Pancreas (tissue), 10 donors: ENCODE measurements at regions not wholly inside any gene's neighbourhood (a gene's known extent, or its start where the extent isn't known, plus 50 kb on each side); places are given as distances from the start of the nearest gene placed in this dataset.

Experiments used
- ATAC-seq, 4 donors: fragments of 200-7000 bp; cut with Tn5 transposase; one replicate each; pipeline versions ENCODE4 v1.8.0 to v1.9.1; 2020; ENCODE audit warnings: mild to moderate bottlenecking in 4 of 4, moderate library complexity in 4 of 4
- DNase-seq, 6 donors: peaks; one replicate each; pipeline ENCODE4 v3.0.0-alpha.2; 2020
- FAIRE-seq: peaks from 2 replicates; lab custom pipeline; 2012; peaks lifted over from hg19 to GRCh38; lab: Jason Lieb, UNC
- H3K27ac ChIP-seq, 4 donors: fragments of 200-600 bp; sonication (generic); 1 replicate in 3 of 4; 2 replicates in 1 of 4; pipeline versions ENCODE4 v1.5.0 to v1.8.0; 2020
- H3K27me3 ChIP-seq, 4 donors: fragments of 200-600 bp; one replicate each; pipeline ENCODE4 v1.8.0; 2021
- H3K36me3 ChIP-seq, 3 donors: fragments of 200-600 bp; sonication (generic) in 1 of 3; one replicate each; pipeline versions ENCODE4 v1.5.0 to v1.8.0; 2020 to 2021
- H3K4me1 ChIP-seq, 3 donors: fragments of 200-600 bp; one replicate each; pipeline ENCODE4 v1.8.0; 2021
- H3K4me3 ChIP-seq, 4 donors: fragments of 200-600 bp; sonication (generic) in 2 of 4; one replicate each; pipeline versions ENCODE4 v1.5.0 to v1.8.0; 2020 to 2021
- H3K9me3 ChIP-seq, 4 donors: fragments of 200-600 bp; one replicate each; pipeline ENCODE4 v1.8.0; 2021
- CTCF ChIP-seq, 4 donors: fragments of 200-600 bp; sonication (generic) in 3 of 4; IDR thresholded peaks; one replicate each; pipeline versions ENCODE4 v1.5.0 to v1.8.0; 2021; ENCODE audit warnings: antibody characterized with exemption in 4 of 4
- WGBS, 2 donors: extraction: QIAGEN DNeasy Blood & Tissue Kit; methylation state at CpG; one replicate each; pipeline ENCODE4 v1.1.7; 2013; 5-methylcytosine and 5-hydroxymethylcytosine counted together
- intact Hi-C, 3 donors: fragments of 100-400 bp; cut with DNase I; formaldehyde crosslinking; loops; one replicate each; pipeline versions ENCODE4 v1.11.1 to v1.14.2; 2022
- donor health status: healthy with polysubstance abuse.
- donor health status: DM: no; HTN: no; CAD: no; lungs with moderate emphysema.
- donor health status: DM: no; HTN: no; CAD: no.
- donor health status: control.
- donor health status: control.
- donor health status: Bipolar disorder and iron deficiency.
- donor health status: DM: yes; HTN: yes; CAD: no.
- donor health status: DM: no; HTN: no; CAD: no.
- donor health status: DM: no; HTN: no; CAD: no.
- donor health status: DM: yes; HTN: yes; CAD: no.

DNA sequence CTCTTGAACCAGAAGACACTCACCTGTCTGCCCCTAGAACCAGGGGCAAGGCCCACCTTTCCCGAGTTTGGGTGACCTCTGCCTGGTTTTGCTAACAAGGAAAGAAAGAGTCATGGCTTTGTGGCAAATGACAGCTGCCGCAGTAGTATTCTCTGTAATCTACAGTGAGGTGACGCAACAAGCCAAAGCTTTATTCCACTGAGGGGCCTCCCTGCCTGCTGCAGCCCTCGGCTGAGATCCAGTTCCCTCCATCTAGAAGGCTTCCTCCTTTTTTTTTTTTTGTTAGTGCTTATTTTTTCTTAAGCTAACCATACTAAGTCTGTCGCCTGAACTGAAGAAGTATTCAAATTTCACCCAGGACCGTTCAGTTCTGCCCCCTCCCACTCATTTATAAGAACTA is 142.3 kb upstream of the TMCC3 start:
- ATAC-seq (peak in 2 of 4 donors; percentile 44 to 59), FAIRE-seq (no peak), DNase-seq (no peak)
- TF ChIP-seq CTCF (IDR thresholded peaks at IDR 0.05), result no peak
- Histone ChIP-seq H3K4me1 (no peaks in the 10 kb centered on the region), H3K36me3 (no peaks in the 10 kb centered on the region), H3K27me3 (no peaks in the 10 kb centered on the region), H3K9me3 (no peaks in the 10 kb centered on the region), H3K27ac (no peak overlapping the region), H3K4me3 (no peak overlapping the region)
- intact Hi-C loops, result no loop called here
- 56 to 63% methylated on average over 6 of the region's 6 CpGs for WGBS, 2 donors

- Histone ChIP-seq H3K27ac (no peak overlapping the region), H3K9me3 (no peaks in the 10 kb centered on the region), H3K4me3 (no peak overlapping the region), H3K36me3 (no peaks in the 10 kb centered on the region), H3K4me1 (no peaks in the 10 kb centered on the region), H3K27me3 (no peaks in the 10 kb centered on the region)
- DNase-seq, result no peak
- FAIRE-seq, result no peak
- 79 to 90% methylated on average over 16 of the region's 16 CpGs for WGBS, 2 donors
- no peak for TF ChIP-seq CTCF (IDR thresholded peaks at IDR 0.05)
- intact Hi-C loops, result no loop called here
- no peak for ATAC-seq
Measured at GRCh38 chr12:94791933-94792332, 141.6 kb upstream of the TMCC3 start.

GRCh38 chr12:94790825-94791224 is 140.5 kb upstream of the TMCC3 start:
- no peak for DNase-seq
- H3K4me3 ChIP-seq, result no peak overlapping the region
- no peaks in the 10 kb centered on the region for H3K9me3 ChIP-seq
- no peak for TF ChIP-seq CTCF (IDR thresholded peaks at IDR 0.05)
- no peaks in the 10 kb centered on the region for H3K4me1 ChIP-seq
- intact Hi-C loops, result no loop called here
- no peak overlapping the region for H3K27ac ChIP-seq
- no peak for FAIRE-seq
- no peak for ATAC-seq
- WGBS, 2 donors, result 55 to 61% methylated on average over 3 of the region's 3 CpGs
- H3K36me3 ChIP-seq, result no peaks in the 10 kb centered on the region
- no peaks in the 10 kb centered on the region for H3K27me3 ChIP-seq

- Histone ChIP-seq H3K27me3 (no peaks in the 10 kb centered on the region), H3K27ac (no peak overlapping the region), H3K4me3 (no peak overlapping the region), H3K36me3 (no peaks in the 10 kb centered on the region), H3K9me3 (no peaks in the 10 kb centered on the region), H3K4me1 (no peaks in the 10 kb centered on the region)
- intact Hi-C loops, result no loop called here
- FAIRE-seq (no peak), ATAC-seq (no peak), DNase-seq (no peak)
- TF ChIP-seq CTCF (IDR thresholded peaks at IDR 0.05), result no peak
- 57 to 73% methylated on average over 3 of the region's 3 CpGs for WGBS, 2 donors
Measured at GRCh38 chr12:94790370-94790769, 140.0 kb upstream of the TMCC3 start.

GRCh38 chr12:94789510-94790225 is 139.3 kb upstream of the TMCC3 start:
- no peak for FAIRE-seq
- DNase-seq, result no peak
- WGBS, 2 donors, result 47 to 54% methylated on average over 3 of the region's 3 CpGs
- Histone ChIP-seq H3K27me3 (no peaks in the 10 kb centered on the region), H3K36me3 (no peaks in the 10 kb centered on the region), H3K4me1 (no peaks in the 10 kb centered on the region), H3K9me3 (no peaks in the 10 kb centered on the region), H3K4me3 (no peak overlapping the region), H3K27ac (no peak overlapping the region)
- no peak for ATAC-seq
- intact Hi-C loops, result no loop called here
- no peak for TF ChIP-seq CTCF (IDR thresholded peaks at IDR 0.05)
